Activated CD8-positive, alpha-beta memory T cell treated with anti-CD3 and anti-CD28 coated beads, Interleukin-2, amount 50 U/mL, for 24 hours (primary cell): ENCODE measurements at regions not wholly inside any gene's neighbourhood (a gene's known extent, or its start where the extent isn't known, plus 50 kb on each side); places are given as distances from the start of the nearest gene placed in this dataset.

Experiments used
- DNase-seq: peaks from one replicate; pipeline ENCODE4 v3.0.0-alpha.2; 2020; ENCODE audit errors: extremely low read depth

- DNase-seq = no peak
These were observed 207.3 kb upstream of the HS3ST1 start for GRCh38 chr4:11636031-11636430.

GRCh38 chr4:11635342-11635741, 206.6 kb upstream of the HS3ST1 start:
- DNase-seq = no peak

- no peak for DNase-seq
These were observed 205.6 kb upstream of the HS3ST1 start for GRCh38 chr4:11634283-11634682.

- no peak for DNase-seq
These were observed 204.7 kb upstream of the HS3ST1 start for GRCh38 chr4:11633430-11633829.

- DNase-seq = no peak
These were observed 203.8 kb upstream of the HS3ST1 start for GRCh38 chr4:11632483-11632882.

- DNase-seq = no peak
These were observed 203.3 kb upstream of the HS3ST1 start for GRCh38 chr4:11632025-11632424.

GRCh38 chr4:11631416-11631815, 202.7 kb upstream of the HS3ST1 start:
- no peak for DNase-seq

GRCh38 chr4:11628093-11628725, 199.5 kb upstream of the HS3ST1 start:
- DNase-seq = no peak

- DNase-seq = no peak
These were observed 197.4 kb upstream of the HS3ST1 start for GRCh38 chr4:11626066-11626465.

- no peak for DNase-seq
These were observed 196.5 kb upstream of the HS3ST1 start for GRCh38 chr4:11625211-11625610.

- no peak for DNase-seq
These were observed 195.7 kb upstream of the HS3ST1 start for GRCh38 chr4:11624370-11624769.

GRCh38 chr4:11623726-11624037, 195.0 kb upstream of the HS3ST1 start:
- DNase-seq = no peak

GRCh38 chr4:11622961-11623725, 194.4 kb upstream of the HS3ST1 start:
- no peak for DNase-seq

- DNase-seq = no peak
These were observed 192.2 kb upstream of the HS3ST1 start for GRCh38 chr4:11620861-11621260.

- no peak for DNase-seq
These were observed 190.1 kb upstream of the HS3ST1 start for GRCh38 chr4:11618666-11619282.

GRCh38 chr4:11616856-11617255, 188.2 kb upstream of the HS3ST1 start:
- DNase-seq = no peak

GRCh38 chr4:11615601-11616000, 186.9 kb upstream of the HS3ST1 start:
- DNase-seq = no peak

- no peak for DNase-seq
These were observed 185.7 kb upstream of the HS3ST1 start for GRCh38 chr4:11614426-11614825.

- no peak for DNase-seq
These were observed 183.2 kb upstream of the HS3ST1 start for GRCh38 chr4:11611868-11612267.

GRCh38 chr4:11609751-11610150, 181.1 kb upstream of the HS3ST1 start:
- no peak for DNase-seq

- DNase-seq = no peak
These were observed 180.3 kb upstream of the HS3ST1 start for GRCh38 chr4:11608992-11609391.

GRCh38 chr4:11606078-11606477, 177.4 kb upstream of the HS3ST1 start:
- no peak for DNase-seq

GRCh38 chr4:11605597-11605996, 176.9 kb upstream of the HS3ST1 start:
- DNase-seq = no peak
